Neural cell (in vitro differentiated cells): ENCODE measurements at regions not wholly inside any gene's neighbourhood (a gene's known extent, or its start where the extent isn't known, plus 50 kb on each side); places are given as distances from the start of the nearest gene placed in this dataset.

ENCODE experiments used
- EP300 ChIP-seq: fragments of 450-650 bp; conservative IDR thresholded peaks from 2 replicates; pipeline ENCODE4 v1.6.1; 2014; ENCODE audit warnings: antibody characterized with exemption, mild to moderate bottlenecking, moderate library complexity; ENCODE audit not compliant: poor library complexity, severe bottlenecking
- EZH2 ChIP-seq: fragments of 200-600, 300-800 bp; shearing (Covaris generic), sonication (generic); IDR thresholded peaks from 2 replicates; pipeline ENCODE4 v1.6.1; 2014; ENCODE audit warnings: antibody characterized with exemption, low read length, borderline replicate concordance, mild to moderate bottlenecking; ENCODE audit not compliant: insufficient read depth, poor library complexity, severe bottlenecking
- MXI1 ChIP-seq: fragments of 450-650 bp; conservative IDR thresholded peaks from 2 replicates; pipeline ENCODE4 v1.6.1; 2014; ENCODE audit warnings: antibody characterized with exemption, mild to moderate bottlenecking; ENCODE audit not compliant: poor library complexity, severe bottlenecking
- POLR2AphosphoS5 ChIP-seq: IDR thresholded peaks from 2 replicates; pipeline ENCODE4 v1.6.1; 2012
- RAD21 ChIP-seq: fragments of 450-650 bp; conservative IDR thresholded peaks from 2 replicates; pipeline ENCODE4 v1.6.1; 2014; ENCODE audit warnings: antibody characterized with exemption, mild to moderate bottlenecking, moderate library complexity
- REST ChIP-seq: IDR thresholded peaks from 2 replicates; pipeline ENCODE4 v1.6.1; 2012; ENCODE audit warnings: borderline replicate concordance
- SMC3 ChIP-seq: fragments of 450-650 bp; conservative IDR thresholded peaks from 2 replicates; pipeline ENCODE4 v1.6.1; 2014; ENCODE audit warnings: antibody characterized with exemption, mild to moderate bottlenecking, moderate library complexity; ENCODE audit not compliant: poor library complexity
- TAF1 ChIP-seq: IDR thresholded peaks from 2 replicates; pipeline ENCODE4 v1.6.1; 2012; ENCODE audit warnings: low read depth
- TF ChIP-seq, protein P1 (sequence below): fragments of 450-650 bp; IDR thresholded peaks from 2 replicates; pipeline ENCODE4 v1.5.1; 2014; ENCODE audit warnings: antibody characterized with exemption, mild to moderate bottlenecking, moderate library complexity; ENCODE audit not compliant: poor library complexity, severe bottlenecking

GRCh38 chr12:71281425-71281824, 123.6 kb upstream of the TSPAN8 start:
- TF ChIP-seq EZH2 (no peak), TAF1 (no peak), EP300 (no peak), RAD21 (no peak), POLR2AphosphoS5 (no peak), REST (no peak), SMC3 (no peak), MXI1 (no peak)
- TF ChIP-seq, protein P1, sequence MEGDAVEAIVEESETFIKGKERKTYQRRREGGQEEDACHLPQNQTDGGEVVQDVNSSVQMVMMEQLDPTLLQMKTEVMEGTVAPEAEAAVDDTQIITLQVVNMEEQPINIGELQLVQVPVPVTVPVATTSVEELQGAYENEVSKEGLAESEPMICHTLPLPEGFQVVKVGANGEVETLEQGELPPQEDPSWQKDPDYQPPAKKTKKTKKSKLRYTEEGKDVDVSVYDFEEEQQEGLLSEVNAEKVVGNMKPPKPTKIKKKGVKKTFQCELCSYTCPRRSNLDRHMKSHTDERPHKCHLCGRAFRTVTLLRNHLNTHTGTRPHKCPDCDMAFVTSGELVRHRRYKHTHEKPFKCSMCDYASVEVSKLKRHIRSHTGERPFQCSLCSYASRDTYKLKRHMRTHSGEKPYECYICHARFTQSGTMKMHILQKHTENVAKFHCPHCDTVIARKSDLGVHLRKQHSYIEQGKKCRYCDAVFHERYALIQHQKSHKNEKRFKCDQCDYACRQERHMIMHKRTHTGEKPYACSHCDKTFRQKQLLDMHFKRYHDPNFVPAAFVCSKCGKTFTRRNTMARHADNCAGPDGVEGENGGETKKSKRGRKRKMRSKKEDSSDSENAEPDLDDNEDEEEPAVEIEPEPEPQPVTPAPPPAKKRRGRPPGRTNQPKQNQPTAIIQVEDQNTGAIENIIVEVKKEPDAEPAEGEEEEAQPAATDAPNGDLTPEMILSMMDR: no peak
